ENCODE measurements at regions not wholly inside any gene's neighbourhood (a gene's known extent, or its start where the extent isn't known, plus 50 kb on each side); places are given as distances from the start of the nearest gene placed in this dataset.

DNA sequence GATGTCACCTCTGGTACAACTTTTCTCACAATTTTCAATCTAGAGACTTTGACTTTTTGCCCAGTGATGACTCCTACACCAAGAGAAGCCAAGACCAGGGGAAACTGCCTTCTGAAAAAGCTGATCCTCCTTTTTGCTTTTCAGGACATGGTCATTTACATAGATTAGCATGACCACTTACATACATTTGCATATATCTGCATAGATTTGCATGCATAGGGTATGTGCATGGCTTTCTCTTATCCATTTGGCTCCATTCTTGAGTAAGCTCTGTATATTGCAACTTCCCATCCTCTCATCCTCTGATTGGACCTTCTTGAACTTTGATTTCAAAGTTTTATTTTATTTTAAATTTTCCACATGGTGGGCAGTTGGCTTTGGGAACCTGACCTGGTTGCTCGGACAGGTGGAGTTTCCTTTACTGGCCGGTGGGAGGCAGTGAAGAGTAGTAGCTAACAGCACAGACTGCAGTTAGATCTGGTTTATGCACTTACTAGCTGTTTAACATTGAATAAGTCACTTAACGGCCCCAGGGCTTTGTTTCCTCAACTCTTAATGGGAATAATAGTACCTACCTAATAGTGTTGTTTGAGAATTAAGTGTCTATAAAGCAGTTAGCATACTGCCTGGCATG, 92.9 kb downstream of the GPR139 start:
- Mint-ChIP-seq H3K9me3 (peaks cover 0 to 3% (median 0%) of the 10 kb centered on the region in 8 donors), H3K27me3 (peaks cover 0 to 6% of the 10 kb centered on the region in 2 donors), H3K27ac (no peak overlapping the region), H3K36me3 (no peaks in the 10 kb centered on the region), H3K4me3 (no peak overlapping the region), H3K4me1 (no peaks in the 10 kb centered on the region)
- no peaks in the 10 kb centered on the region for H3K27me3 ChIP-seq (ENCODE audit: insufficient read depth, low read length)
- no peak overlapping the region for H3K4me3 ChIP-seq (ENCODE audit: low read length in 2 of 2)
- intact Hi-C loops (cut with micrococcal nuclease): no loop called here
- no peaks in the 10 kb centered on the region for H3K36me3 ChIP-seq (ENCODE audit: insufficient read depth, low read length)
- CTCF ChIA-PET (ENCODE audit: partially characterized antibody): interaction anchor here (1.4 kb wide), 1 partner anchor 73 kb away, joined by 3 read pairs; no protein-coding TSS in a partner anchor
- no peak overlapping the region for H3K27ac ChIP-seq (ENCODE audit: low read depth, low read length)
- DNase-seq: no peak
- H3K4me1 ChIP-seq (ENCODE audit: insufficient read depth, low read length): no peaks in the 10 kb centered on the region
- H3K9me3 ChIP-seq (ENCODE audit: control insufficient read depth in 1 of 2, low read length in 2 of 2): no peaks in the 10 kb centered on the region
- POLR2A ChIA-PET (ENCODE audit: partially characterized antibody): no interaction called here

DNA sequence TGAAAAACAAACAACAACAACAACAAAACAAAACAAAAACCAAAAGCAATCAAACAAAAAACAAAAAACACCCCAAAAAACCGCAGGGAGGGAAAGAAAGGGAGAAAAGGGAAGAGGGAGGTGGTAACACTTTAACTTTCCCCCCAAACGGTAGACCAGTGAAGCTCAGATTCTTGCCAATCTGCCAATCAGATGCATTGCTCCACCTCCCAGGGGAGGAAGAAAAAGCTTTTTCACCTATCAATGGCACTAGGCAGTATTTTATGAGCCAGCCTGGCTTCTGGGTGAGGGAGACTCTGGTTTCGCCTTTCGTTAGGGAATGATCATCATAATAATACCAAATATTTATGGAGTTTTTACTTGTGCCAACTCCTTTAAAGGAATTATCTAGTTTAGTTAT, 94.1 kb downstream of the GPR139 start:
- Histone ChIP-seq H3K4me3 (ENCODE audit: low read length in 2 of 2) (no peak overlapping the region), H3K36me3 (ENCODE audit: insufficient read depth, low read length) (no peaks in the 10 kb centered on the region), H3K9me3 (ENCODE audit: control insufficient read depth in 1 of 2, low read length in 2 of 2) (no peaks in the 10 kb centered on the region), H3K27me3 (ENCODE audit: insufficient read depth, low read length) (no peaks in the 10 kb centered on the region), H3K27ac (ENCODE audit: low read depth, low read length) (no peak overlapping the region), H3K4me1 (ENCODE audit: insufficient read depth, low read length) (no peaks in the 10 kb centered on the region)
- Mint-ChIP-seq H3K27me3 (peaks cover 0 to 6% of the 10 kb centered on the region in 2 donors), H3K9me3 (peaks cover 0 to 3% (median 0%) of the 10 kb centered on the region in 8 donors), H3K36me3 (no peaks in the 10 kb centered on the region), H3K27ac (no peak overlapping the region), H3K4me3 (no peak overlapping the region), H3K4me1 (no peaks in the 10 kb centered on the region)
- DNase-seq: no peak
- POLR2A ChIA-PET (ENCODE audit: partially characterized antibody): no interaction called here
- CTCF ChIA-PET (ENCODE audit: partially characterized antibody): interaction anchor here (1.4 kb wide), 1 partner anchor 72 kb away, joined by 3 read pairs; no protein-coding TSS in a partner anchor
- intact Hi-C loops (cut with micrococcal nuclease): no loop called here

DNA sequence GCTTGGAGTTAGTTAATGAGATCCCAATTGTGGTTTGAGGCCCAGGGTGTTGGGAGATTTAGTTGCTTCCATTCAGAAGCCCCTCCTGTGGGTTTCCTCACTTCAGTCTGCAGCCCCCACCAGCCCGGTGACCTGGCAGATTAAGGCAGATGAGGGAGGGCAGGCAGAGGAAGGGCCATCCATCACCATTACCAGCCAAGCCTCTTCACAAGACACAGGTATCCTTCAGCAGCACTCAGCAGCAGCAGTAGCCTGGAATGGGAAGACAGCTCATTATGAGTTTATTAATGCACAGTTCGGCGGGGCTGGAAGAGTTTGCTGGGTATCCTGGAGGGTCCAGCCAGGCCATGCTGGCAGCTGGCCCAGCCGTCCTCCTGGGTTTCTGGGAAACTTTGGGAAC, 90.0 kb upstream of the GPRC5B start:
- H3K27ac ChIP-seq (ENCODE audit: low read depth, low read length): no peak overlapping the region
- no peak overlapping the region for H3K4me3 ChIP-seq (ENCODE audit: low read length in 2 of 2)
- POLR2A ChIA-PET (ENCODE audit: partially characterized antibody): no interaction called here
- no peaks in the 10 kb centered on the region for H3K36me3 ChIP-seq (ENCODE audit: insufficient read depth, low read length)
- DNase-seq: no peak
- Mint-ChIP-seq H3K9me3 (peaks cover 0 to 2% (median 0%) of the 10 kb centered on the region in 8 donors), H3K4me1 (no peaks in the 10 kb centered on the region), H3K27me3 (peaks cover 3 to 7% of the 10 kb centered on the region in 2 donors), H3K27ac (peak overlapping the region in 1 of 7 donors; percentile 11), H3K36me3 (no peaks in the 10 kb centered on the region), H3K4me3 (no peak overlapping the region)
- no peaks in the 10 kb centered on the region for H3K9me3 ChIP-seq (ENCODE audit: control insufficient read depth in 1 of 2, low read length in 2 of 2)
- no peaks in the 10 kb centered on the region for H3K4me1 ChIP-seq (ENCODE audit: insufficient read depth, low read length)
- CTCF ChIA-PET (ENCODE audit: partially characterized antibody): no interaction called here
- H3K27me3 ChIP-seq (ENCODE audit: insufficient read depth, low read length): no peaks in the 10 kb centered on the region
- intact Hi-C loops (cut with micrococcal nuclease): no loop called here

DNA sequence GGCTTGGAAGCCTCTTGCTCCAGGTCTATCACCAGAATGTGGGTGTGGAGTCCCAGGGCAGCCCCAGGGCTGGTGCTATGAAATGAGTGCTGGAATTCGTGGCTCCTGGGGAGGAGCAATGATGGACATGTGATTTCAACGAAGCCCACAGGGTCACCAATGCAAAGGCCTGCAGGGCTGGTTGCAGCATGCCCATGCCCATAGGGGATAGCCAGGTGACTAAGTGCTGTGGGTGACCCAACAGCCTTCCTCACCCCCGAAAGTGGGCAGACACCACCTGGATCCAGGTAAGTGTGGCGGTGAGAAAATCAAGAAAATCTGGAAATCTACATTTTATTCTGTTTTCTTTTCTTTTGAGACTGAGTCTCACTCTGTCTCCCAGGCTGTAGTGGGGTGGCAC, 87.5 kb upstream of the GPRC5B start:
- Histone ChIP-seq H3K4me1 (ENCODE audit: insufficient read depth, low read length) (no peaks in the 10 kb centered on the region), H3K4me3 (ENCODE audit: low read length in 2 of 2) (no peak overlapping the region), H3K36me3 (ENCODE audit: insufficient read depth, low read length) (no peaks in the 10 kb centered on the region), H3K27me3 (ENCODE audit: insufficient read depth, low read length) (no peaks in the 10 kb centered on the region), H3K9me3 (ENCODE audit: control insufficient read depth in 1 of 2, low read length in 2 of 2) (no peaks in the 10 kb centered on the region), H3K27ac (ENCODE audit: low read depth, low read length) (no peak overlapping the region)
- Mint-ChIP-seq H3K36me3 (no peaks in the 10 kb centered on the region), H3K27me3 (peaks cover 4% of the 10 kb centered on the region in 2 donors), H3K9me3 (peaks cover 0 to 4% (median 0%) of the 10 kb centered on the region in 8 donors), H3K4me1 (no peaks in the 10 kb centered on the region), H3K27ac (no peak overlapping the region), H3K4me3 (no peak overlapping the region)
- ChIA-PET CTCF (ENCODE audit: partially characterized antibody) (no interaction called here), POLR2A (ENCODE audit: partially characterized antibody) (no interaction called here)
- DNase-seq: no peak
- intact Hi-C loops (cut with micrococcal nuclease): no loop called here

DNA sequence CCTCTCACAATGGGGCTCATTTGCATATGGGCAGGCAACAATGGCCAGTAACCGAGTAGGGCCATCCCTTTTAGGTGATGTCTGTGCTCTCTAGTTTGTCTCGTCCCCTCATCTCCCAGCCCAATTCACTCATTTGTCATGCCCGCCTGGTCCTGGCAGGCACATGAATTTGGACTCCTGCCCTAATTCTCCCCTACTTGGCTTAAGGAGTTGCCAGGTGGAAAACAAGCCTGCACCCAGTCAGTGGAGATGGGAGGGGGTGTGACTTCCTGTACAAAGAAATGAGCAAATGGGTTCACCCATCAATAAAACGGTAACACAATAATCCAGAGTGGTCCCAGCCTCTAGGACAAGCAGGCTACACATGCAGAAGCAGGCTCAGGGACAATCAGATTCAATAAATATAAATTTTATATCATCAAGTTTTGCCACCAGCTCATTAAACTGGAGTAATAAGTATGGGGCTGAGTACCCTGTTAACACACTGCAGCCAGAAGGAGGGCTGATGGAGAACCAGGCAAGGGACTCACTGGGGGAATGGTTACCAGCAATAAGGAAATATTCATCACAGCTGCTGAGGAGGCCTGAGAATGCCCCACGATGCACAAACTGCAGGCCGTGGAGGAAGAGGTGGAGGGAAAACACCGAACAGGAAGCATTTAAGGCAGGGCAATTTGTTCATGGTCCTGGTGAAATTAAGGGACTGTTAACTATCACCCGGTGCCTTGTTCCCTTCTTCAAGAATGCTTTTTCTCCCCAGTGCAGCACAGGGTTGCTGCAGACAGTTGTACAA, 84.4 kb upstream of the GPRC5B start:
- no peak overlapping the region for H3K27ac ChIP-seq (ENCODE audit: low read depth, low read length)
- POLR2A ChIA-PET (ENCODE audit: partially characterized antibody): no interaction called here
- CTCF ChIA-PET (ENCODE audit: partially characterized antibody): no interaction called here
- H3K4me3 ChIP-seq (ENCODE audit: low read length in 2 of 2): no peak overlapping the region
- Mint-ChIP-seq H3K36me3 (no peaks in the 10 kb centered on the region), H3K9me3 (peaks cover 0 to 4% (median 0%) of the 10 kb centered on the region in 8 donors), H3K27me3 (peaks cover 4 to 6% of the 10 kb centered on the region in 2 donors), H3K4me1 (no peaks in the 10 kb centered on the region), H3K27ac (no peak overlapping the region), H3K4me3 (no peak overlapping the region)
- H3K36me3 ChIP-seq (ENCODE audit: insufficient read depth, low read length): no peaks in the 10 kb centered on the region
- H3K27me3 ChIP-seq (ENCODE audit: insufficient read depth, low read length): no peaks in the 10 kb centered on the region
- H3K4me1 ChIP-seq (ENCODE audit: insufficient read depth, low read length): no peaks in the 10 kb centered on the region
- intact Hi-C loops (cut with micrococcal nuclease): no loop called here
- DNase-seq: no peak
- no peaks in the 10 kb centered on the region for H3K9me3 ChIP-seq (ENCODE audit: control insufficient read depth in 1 of 2, low read length in 2 of 2)

DNA sequence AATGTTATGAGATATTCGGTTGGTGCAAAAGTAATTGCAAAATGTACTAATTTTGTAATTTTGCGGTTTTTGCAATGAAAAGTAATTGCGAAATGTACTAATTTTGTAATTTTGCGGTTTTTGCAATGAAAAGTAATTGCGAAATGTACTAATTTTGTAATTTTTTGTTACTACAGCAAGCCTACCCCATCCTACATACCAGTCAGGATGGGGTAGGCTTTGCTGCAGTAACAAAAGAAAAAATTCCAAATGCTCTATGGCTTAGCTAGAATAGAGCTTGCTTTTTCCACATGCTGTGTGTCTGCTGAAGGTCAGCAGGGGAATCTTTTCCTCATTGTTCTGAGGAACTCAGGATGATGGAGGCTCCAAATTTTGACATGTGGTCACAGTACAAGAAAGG, 83.3 kb upstream of the GPRC5B start:
- no peak overlapping the region for H3K4me3 Mint-ChIP-seq
- POLR2A ChIA-PET (ENCODE audit: partially characterized antibody): no interaction called here
- CTCF ChIA-PET (ENCODE audit: partially characterized antibody): interaction anchor here (0.6 kb wide), 1 partner anchor 66 kb away, joined by 3 read pairs; no protein-coding TSS in a partner anchor
- Histone ChIP-seq H3K4me1 (ENCODE audit: insufficient read depth, low read length) (no peaks in the 10 kb centered on the region), H3K36me3 (ENCODE audit: insufficient read depth, low read length) (no peaks in the 10 kb centered on the region), H3K27ac (ENCODE audit: low read depth, low read length) (no peak overlapping the region), H3K27me3 (ENCODE audit: insufficient read depth, low read length) (no peaks in the 10 kb centered on the region), H3K4me3 (ENCODE audit: low read length in 2 of 2) (no peak overlapping the region), H3K9me3 (ENCODE audit: control insufficient read depth in 1 of 2, low read length in 2 of 2) (no peaks in the 10 kb centered on the region)
- intact Hi-C loops (cut with micrococcal nuclease): no loop called here
- H3K27ac Mint-ChIP-seq: no peak overlapping the region
- no peak for DNase-seq
- H3K4me1 Mint-ChIP-seq: no peaks in the 10 kb centered on the region
- no peaks in the 10 kb centered on the region for H3K36me3 Mint-ChIP-seq
- peaks cover under 1 to 6% of the 10 kb centered on the region in 2 donors for H3K27me3 Mint-ChIP-seq
- H3K9me3 Mint-ChIP-seq: peaks cover 0 to 4% (median 0%) of the 10 kb centered on the region in 8 donors

DNA sequence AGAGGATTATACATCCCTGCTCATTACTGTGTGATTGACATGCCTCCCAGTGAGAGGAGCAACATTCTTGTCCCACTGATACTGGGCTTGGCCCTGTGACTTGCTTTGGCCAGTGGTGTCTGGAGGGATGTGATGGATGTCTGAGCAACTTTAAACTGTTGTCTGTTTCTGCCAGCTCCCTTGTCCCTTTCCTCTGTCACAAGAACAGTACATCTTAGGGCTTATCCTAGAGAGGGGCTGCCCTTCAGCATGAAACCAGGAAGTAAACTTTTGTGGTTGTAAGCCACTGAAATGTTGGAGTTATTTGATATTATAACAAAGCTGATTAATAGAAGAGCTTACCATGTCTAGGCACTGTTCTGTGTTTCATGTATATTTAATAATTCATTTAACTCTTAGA, 82.9 kb upstream of the GPRC5B start:
- Mint-ChIP-seq H3K27me3 (peaks cover 0 to 6% of the 10 kb centered on the region in 2 donors), H3K4me1 (no peaks in the 10 kb centered on the region), H3K9me3 (peaks cover 0 to 4% (median 0%) of the 10 kb centered on the region in 8 donors), H3K27ac (no peak overlapping the region), H3K4me3 (no peak overlapping the region), H3K36me3 (no peaks in the 10 kb centered on the region)
- POLR2A ChIA-PET (ENCODE audit: partially characterized antibody): no interaction called here
- Histone ChIP-seq H3K27me3 (ENCODE audit: insufficient read depth, low read length) (no peaks in the 10 kb centered on the region), H3K27ac (ENCODE audit: low read depth, low read length) (no peak overlapping the region), H3K36me3 (ENCODE audit: insufficient read depth, low read length) (no peaks in the 10 kb centered on the region), H3K9me3 (ENCODE audit: control insufficient read depth in 1 of 2, low read length in 2 of 2) (no peaks in the 10 kb centered on the region), H3K4me3 (ENCODE audit: low read length in 2 of 2) (no peak overlapping the region), H3K4me1 (ENCODE audit: insufficient read depth, low read length) (no peaks in the 10 kb centered on the region)
- intact Hi-C loops (cut with micrococcal nuclease): no loop called here
- no peak for DNase-seq
- CTCF ChIA-PET (ENCODE audit: partially characterized antibody): interaction anchor here (0.6 kb wide), 1 partner anchor 66 kb away, joined by 3 read pairs; no protein-coding TSS in a partner anchor

All from CD4-positive, alpha-beta memory T cell (primary cell).